ENCODE measurements at regions not wholly inside any gene's neighbourhood (a gene's known extent, or its start where the extent isn't known, plus 50 kb on each side); places are given as distances from the start of the nearest gene placed in this dataset.

DNA sequence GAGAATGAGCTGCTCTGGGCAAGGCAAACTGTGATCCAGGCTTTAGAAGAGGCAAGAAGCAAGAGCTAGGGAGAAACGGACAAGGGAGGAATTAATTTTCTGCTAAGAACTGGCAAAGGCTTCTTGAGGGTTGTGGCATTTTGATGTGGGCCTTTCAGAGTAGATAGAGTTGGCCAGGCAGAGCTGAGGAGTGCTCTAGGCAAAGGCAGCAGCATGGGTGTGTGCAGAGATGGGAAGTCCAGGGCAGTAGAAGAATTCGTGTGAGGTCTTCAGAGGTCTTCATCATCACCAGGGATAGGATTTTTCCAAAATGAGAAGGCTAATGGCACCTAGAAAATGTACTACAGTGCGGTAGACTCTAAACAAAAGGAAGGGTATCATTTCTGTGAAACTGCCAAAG, 237.8 kb downstream of the LTN1 start:
- no peak for ATAC-seq
- Mint-ChIP-seq H3K4me3 (no peak overlapping the region), H3K4me1 (peaks cover 13% of the 10 kb centered on the region), H3K27me3 (ENCODE audit: insufficient read depth, low read depth, poor library complexity) (no peaks in the 10 kb centered on the region), H3K9me3 (peaks cover 4% of the 10 kb centered on the region; the same call in 2 of the 3 replicates), H3K36me3 (ENCODE audit: low read depth) (no peaks in the 10 kb centered on the region), H3K27ac (peak overlapping the region; percentile 5; the same call in 1 of the 2 replicates)
- DNase-seq (ENCODE audit: low spot score), result no peak
- Histone ChIP-seq H3K27me3 (ENCODE audit: insufficient read depth) (no peaks in the 10 kb centered on the region), H3K36me3 (ENCODE audit: insufficient read depth) (no peaks in the 10 kb centered on the region), H2AFZ (0 out of 2 replicates have a peak overlapping the region, but pooled peaks have one; percentile 30), H3F3A (replicated peaks; ENCODE audit: low read depth) (no peaks in the 10 kb centered on the region), H3K79me2 (replicated peaks; ENCODE audit: insufficient read depth) (no peaks in the 10 kb centered on the region), H3K9me2 (ENCODE audit: insufficient read depth) (peaks cover 13% of the 10 kb centered on the region), H3K4me1 (ENCODE audit: insufficient read depth) (peaks cover 33% of the 10 kb centered on the region), H3K4me2 (no peak overlapping the region), H4K20me1 (replicated peaks; ENCODE audit: insufficient read depth) (no peaks in the 10 kb centered on the region), H3K27ac (ENCODE audit: low read depth) (no peak overlapping the region), H3K4me3 (no peak overlapping the region)
- no peak for TF ChIP-seq JUNB (IDR thresholded peaks at IDR 0.05; ENCODE audit: unreplicated experiment)
- no peak for TF ChIP-seq ZNF331 (CRISPR knock-in tag; IDR thresholded peaks at IDR 0.05; ENCODE audit: low read depth)
- TF ChIP-seq, protein P1, sequence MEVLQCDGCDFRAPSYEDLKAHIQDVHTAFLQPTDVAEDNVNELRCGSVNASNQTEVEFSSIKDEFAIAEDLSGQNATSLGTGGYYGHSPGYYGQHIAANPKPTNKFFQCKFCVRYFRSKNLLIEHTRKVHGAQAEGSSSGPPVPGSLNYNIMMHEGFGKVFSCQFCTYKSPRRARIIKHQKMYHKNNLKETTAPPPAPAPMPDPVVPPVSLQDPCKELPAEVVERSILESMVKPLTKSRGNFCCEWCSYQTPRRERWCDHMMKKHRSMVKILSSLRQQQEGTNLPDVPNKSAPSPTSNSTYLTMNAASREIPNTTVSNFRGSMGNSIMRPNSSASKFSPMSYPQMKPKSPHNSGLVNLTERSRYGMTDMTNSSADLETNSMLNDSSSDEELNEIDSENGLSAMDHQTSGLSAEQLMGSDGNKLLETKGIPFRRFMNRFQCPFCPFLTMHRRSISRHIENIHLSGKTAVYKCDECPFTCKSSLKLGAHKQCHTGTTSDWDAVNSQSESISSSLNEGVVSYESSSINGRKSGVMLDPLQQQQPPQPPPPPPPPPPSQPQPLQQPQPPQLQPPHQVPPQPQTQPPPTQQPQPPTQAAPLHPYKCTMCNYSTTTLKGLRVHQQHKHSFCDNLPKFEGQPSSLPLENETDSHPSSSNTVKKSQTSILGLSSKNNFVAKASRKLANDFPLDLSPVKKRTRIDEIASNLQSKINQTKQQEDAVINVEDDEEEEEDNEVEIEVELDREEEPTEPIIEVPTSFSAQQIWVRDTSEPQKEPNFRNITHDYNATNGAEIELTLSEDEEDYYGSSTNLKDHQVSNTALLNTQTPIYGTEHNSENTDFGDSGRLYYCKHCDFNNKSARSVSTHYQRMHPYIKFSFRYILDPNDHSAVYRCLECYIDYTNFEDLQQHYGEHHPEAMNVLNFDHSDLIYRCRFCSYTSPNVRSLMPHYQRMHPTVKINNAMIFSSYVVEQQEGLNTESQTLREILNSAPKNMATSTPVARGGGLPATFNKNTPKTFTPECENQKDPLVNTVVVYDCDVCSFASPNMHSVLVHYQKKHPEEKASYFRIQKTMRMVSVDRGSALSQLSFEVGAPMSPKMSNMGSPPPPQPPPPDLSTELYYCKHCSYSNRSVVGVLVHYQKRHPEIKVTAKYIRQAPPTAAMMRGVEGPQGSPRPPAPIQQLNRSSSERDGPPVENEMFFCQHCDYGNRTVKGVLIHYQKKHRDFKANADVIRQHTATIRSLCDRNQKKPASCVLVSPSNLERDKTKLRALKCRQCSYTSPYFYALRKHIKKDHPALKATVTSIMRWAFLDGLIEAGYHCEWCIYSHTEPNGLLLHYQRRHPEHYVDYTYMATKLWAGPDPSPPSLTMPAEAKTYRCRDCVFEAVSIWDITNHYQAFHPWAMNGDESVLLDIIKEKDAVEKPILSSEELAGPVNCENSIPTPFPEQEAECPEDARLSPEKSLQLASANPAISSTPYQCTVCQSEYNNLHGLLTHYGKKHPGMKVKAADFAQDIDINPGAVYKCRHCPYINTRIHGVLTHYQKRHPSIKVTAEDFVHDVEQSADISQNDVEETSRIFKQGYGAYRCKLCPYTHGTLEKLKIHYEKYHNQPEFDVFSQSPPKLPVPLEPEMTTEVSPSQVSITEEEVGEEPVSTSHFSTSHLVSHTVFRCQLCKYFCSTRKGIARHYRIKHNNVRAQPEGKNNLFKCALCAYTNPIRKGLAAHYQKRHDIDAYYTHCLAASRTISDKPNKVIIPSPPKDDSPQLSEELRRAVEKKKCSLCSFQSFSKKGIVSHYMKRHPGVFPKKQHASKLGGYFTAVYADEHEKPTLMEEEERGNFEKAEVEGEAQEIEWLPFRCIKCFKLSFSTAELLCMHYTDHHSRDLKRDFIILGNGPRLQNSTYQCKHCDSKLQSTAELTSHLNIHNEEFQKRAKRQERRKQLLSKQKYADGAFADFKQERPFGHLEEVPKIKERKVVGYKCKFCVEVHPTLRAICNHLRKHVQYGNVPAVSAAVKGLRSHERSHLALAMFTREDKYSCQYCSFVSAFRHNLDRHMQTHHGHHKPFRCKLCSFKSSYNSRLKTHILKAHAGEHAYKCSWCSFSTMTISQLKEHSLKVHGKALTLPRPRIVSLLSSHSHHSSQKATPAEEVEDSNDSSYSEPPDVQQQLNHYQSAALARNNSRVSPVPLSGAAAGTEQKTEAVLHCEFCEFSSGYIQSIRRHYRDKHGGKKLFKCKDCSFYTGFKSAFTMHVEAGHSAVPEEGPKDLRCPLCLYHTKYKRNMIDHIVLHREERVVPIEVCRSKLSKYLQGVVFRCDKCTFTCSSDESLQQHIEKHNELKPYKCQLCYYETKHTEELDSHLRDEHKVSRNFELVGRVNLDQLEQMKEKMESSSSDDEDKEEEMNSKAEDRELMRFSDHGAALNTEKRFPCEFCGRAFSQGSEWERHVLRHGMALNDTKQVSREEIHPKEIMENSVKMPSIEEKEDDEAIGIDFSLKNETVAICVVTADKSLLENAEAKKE (CRISPR knock-in tag; IDR thresholded peaks at IDR 0.05), result no peak
- TF ChIP-seq, protein P2, sequence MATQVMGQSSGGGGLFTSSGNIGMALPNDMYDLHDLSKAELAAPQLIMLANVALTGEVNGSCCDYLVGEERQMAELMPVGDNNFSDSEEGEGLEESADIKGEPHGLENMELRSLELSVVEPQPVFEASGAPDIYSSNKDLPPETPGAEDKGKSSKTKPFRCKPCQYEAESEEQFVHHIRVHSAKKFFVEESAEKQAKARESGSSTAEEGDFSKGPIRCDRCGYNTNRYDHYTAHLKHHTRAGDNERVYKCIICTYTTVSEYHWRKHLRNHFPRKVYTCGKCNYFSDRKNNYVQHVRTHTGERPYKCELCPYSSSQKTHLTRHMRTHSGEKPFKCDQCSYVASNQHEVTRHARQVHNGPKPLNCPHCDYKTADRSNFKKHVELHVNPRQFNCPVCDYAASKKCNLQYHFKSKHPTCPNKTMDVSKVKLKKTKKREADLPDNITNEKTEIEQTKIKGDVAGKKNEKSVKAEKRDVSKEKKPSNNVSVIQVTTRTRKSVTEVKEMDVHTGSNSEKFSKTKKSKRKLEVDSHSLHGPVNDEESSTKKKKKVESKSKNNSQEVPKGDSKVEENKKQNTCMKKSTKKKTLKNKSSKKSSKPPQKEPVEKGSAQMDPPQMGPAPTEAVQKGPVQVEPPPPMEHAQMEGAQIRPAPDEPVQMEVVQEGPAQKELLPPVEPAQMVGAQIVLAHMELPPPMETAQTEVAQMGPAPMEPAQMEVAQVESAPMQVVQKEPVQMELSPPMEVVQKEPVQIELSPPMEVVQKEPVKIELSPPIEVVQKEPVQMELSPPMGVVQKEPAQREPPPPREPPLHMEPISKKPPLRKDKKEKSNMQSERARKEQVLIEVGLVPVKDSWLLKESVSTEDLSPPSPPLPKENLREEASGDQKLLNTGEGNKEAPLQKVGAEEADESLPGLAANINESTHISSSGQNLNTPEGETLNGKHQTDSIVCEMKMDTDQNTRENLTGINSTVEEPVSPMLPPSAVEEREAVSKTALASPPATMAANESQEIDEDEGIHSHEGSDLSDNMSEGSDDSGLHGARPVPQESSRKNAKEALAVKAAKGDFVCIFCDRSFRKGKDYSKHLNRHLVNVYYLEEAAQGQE (IDR thresholded peaks at IDR 0.05; ENCODE audit: unreplicated experiment), result no peak
- TF ChIP-seq POLR2AphosphoS5 (IDR thresholded peaks at IDR 0.05; ENCODE audit: low read depth), result no peak
- no peak for TF ChIP-seq ZNF114 (CRISPR knock-in tag; IDR thresholded peaks at IDR 0.05)

Measured in GM23338 (cell line).